ENCODE measurements at regions not wholly inside any gene's neighbourhood (a gene's known extent, or its start where the extent isn't known, plus 50 kb on each side); places are given as distances from the start of the nearest gene placed in this dataset.

DNA sequence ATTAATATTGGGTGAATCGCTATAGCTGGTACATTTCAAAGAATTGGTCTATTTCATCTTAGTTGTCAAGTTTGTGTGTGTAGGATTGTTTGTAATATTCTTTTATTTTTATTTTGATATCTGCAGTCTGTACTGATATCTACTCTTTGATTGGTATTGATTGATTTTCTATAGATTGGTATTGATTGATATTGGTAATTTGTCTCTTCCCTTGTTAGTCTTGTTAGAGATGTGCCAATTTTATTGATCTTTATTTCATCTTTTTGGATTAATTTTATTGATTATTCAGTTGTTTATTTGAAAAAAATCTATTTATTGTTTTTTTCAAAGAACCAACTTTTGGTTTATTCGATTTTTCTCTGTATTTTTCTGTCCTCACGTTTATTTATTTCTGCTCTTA, 61.4 kb downstream of the TM2D3 start:
- H3K9ac ChIP-seq (ENCODE audit: insufficient read length, low read depth): no peak overlapping the region
- no peaks in the 10 kb centered on the region for H3K36me3 ChIP-seq (ENCODE audit: insufficient read depth, insufficient read length, low read length)
- no peaks in the 10 kb centered on the region for H3K4me1 ChIP-seq (ENCODE audit: insufficient read depth, insufficient read length)
- no peak for TF ChIP-seq ZNF274 (IDR thresholded peaks at IDR 0.05; ENCODE audit: low read depth, low read length)
- no peak for TF ChIP-seq SUZ12 (IDR thresholded peaks at IDR 0.05; ENCODE audit: extremely low read depth, insufficient read depth, insufficient read length)
- no peak for TF ChIP-seq YY1 (IDR thresholded peaks at IDR 0.05; ENCODE audit: insufficient read depth, insufficient read length)
- H3K27me3 ChIP-seq (ENCODE audit: insufficient read depth, insufficient read length): no peaks in the 10 kb centered on the region
- H3K9me3 ChIP-seq (ENCODE audit: insufficient read depth, low read length): 0 out of 2 replicates have a peak, but pooled peaks cover 7% of the 10 kb centered on the region
- no peak for DNase-seq (ENCODE audit: low read depth, low spot score)
- H3K4me3 ChIP-seq (ENCODE audit: insufficient read length, low read depth): no peak overlapping the region

DNA sequence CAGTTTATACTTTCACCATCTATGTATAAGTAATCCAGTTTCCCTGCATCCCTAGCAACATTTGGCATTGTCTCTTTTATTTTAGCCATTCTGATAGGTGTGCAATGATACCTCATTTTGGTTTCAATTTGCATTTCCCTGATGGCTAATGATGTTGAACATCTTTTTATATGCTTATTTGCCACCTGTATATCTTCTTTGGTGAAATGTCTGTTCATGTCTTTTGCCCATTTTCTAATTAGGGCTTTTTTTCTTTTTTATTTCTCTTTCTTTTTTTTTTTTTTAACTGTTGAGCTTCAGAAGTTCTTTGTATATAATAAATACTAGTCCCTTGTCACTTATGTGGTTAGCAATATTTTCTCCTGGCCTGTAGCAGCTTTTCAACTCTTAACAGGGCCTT, 68.9 kb downstream of the TM2D3 start:
- Histone ChIP-seq H3K4me1 (ENCODE audit: insufficient read depth, insufficient read length) (no peaks in the 10 kb centered on the region), H3K36me3 (ENCODE audit: insufficient read depth, insufficient read length, low read length) (no peaks in the 10 kb centered on the region), H3K4me3 (ENCODE audit: insufficient read length, low read depth) (no peak overlapping the region), H3K27me3 (ENCODE audit: insufficient read depth, insufficient read length) (peaks cover 4% of the 10 kb centered on the region), H3K9ac (ENCODE audit: insufficient read length, low read depth) (no peak overlapping the region), H3K9me3 (ENCODE audit: insufficient read depth, low read length) (no peaks in the 10 kb centered on the region)
- DNase-seq (ENCODE audit: low read depth, low spot score): no peak
- TF ChIP-seq YY1 (IDR thresholded peaks at IDR 0.05; ENCODE audit: insufficient read depth, insufficient read length) (no peak), ZNF274 (IDR thresholded peaks at IDR 0.05; ENCODE audit: low read depth, low read length) (no peak), SUZ12 (IDR thresholded peaks at IDR 0.05; ENCODE audit: extremely low read depth, insufficient read depth, insufficient read length) (no peak)

DNA sequence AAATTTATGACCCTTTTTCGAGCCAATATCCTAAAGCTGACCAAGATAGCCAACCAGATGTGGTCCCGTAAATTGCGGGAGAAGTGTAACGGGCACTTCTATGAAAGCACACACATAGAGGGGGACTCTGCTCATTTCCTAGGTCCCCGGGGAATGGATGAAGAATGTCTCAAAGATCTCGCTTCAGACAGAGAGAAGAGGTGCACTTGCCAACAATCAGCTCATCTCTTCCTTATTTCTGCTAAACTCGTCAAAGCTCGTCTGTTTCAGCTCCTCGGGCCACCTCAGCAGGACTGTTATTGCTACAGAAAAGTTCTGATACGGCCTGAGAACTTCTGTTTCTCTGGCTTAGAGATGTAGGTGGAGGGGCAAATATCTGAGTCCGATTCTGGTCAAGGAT, 71.8 kb downstream of the TM2D3 start:
- H3K27me3 ChIP-seq (ENCODE audit: insufficient read depth, insufficient read length): peaks cover 7% of the 10 kb centered on the region
- H3K36me3 ChIP-seq (ENCODE audit: insufficient read depth, insufficient read length, low read length): no peaks in the 10 kb centered on the region
- H3K4me3 ChIP-seq (ENCODE audit: insufficient read length, low read depth): no peak overlapping the region
- no peaks in the 10 kb centered on the region for H3K4me1 ChIP-seq (ENCODE audit: insufficient read depth, insufficient read length)
- H3K9me3 ChIP-seq (ENCODE audit: insufficient read depth, low read length): no peaks in the 10 kb centered on the region; the same call in 1 of the 2 replicates
- no peak for DNase-seq (ENCODE audit: low read depth, low spot score)
- no peak overlapping the region for H3K9ac ChIP-seq (ENCODE audit: insufficient read length, low read depth)
- no peak for TF ChIP-seq SUZ12 (IDR thresholded peaks at IDR 0.05; ENCODE audit: extremely low read depth, insufficient read depth, insufficient read length)
- no peak for TF ChIP-seq YY1 (IDR thresholded peaks at IDR 0.05; ENCODE audit: insufficient read depth, insufficient read length)
- TF ChIP-seq ZNF274 (IDR thresholded peaks at IDR 0.05; ENCODE audit: low read depth, low read length): no peak

DNA sequence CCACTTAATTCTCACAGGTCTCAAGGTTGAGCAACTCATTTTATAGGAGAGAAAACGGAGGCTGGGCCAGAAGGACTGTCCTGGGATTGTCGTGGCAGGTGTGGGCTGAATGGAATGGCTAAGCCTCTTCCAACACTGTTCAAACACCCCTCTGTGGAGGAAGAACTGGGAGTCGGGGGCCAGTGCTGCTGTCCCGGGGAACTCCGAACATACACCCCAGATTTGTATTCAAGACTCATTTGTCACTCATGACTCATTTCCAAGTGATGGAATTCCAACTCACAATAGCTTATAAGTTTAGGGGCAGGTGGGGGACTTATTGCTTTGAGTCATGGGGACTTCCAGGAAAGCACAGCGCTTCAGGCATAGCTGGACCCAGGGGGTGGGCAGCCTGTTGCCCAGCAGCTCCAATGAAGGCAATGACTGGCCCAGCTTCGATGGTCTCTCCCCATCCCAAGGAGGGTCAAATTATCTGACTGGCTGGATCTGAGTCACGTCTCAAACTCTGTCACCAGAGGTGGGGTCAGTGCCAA, 72.5 kb downstream of the TM2D3 start:
- TF ChIP-seq YY1 (IDR thresholded peaks at IDR 0.05; ENCODE audit: insufficient read depth, insufficient read length) (no peak), SUZ12 (IDR thresholded peaks at IDR 0.05; ENCODE audit: extremely low read depth, insufficient read depth, insufficient read length) (no peak), ZNF274 (IDR thresholded peaks at IDR 0.05; ENCODE audit: low read depth, low read length) (no peak)
- Histone ChIP-seq H3K4me3 (ENCODE audit: insufficient read length, low read depth) (no peak overlapping the region), H3K9me3 (ENCODE audit: insufficient read depth, low read length) (no peaks in the 10 kb centered on the region; the same call in 1 of the 2 replicates), H3K27me3 (ENCODE audit: insufficient read depth, insufficient read length) (peaks cover 7% of the 10 kb centered on the region), H3K9ac (ENCODE audit: insufficient read length, low read depth) (no peak overlapping the region), H3K36me3 (ENCODE audit: insufficient read depth, insufficient read length, low read length) (no peaks in the 10 kb centered on the region), H3K4me1 (ENCODE audit: insufficient read depth, insufficient read length) (no peaks in the 10 kb centered on the region)
- DNase-seq (ENCODE audit: low read depth, low spot score): no peak

DNA sequence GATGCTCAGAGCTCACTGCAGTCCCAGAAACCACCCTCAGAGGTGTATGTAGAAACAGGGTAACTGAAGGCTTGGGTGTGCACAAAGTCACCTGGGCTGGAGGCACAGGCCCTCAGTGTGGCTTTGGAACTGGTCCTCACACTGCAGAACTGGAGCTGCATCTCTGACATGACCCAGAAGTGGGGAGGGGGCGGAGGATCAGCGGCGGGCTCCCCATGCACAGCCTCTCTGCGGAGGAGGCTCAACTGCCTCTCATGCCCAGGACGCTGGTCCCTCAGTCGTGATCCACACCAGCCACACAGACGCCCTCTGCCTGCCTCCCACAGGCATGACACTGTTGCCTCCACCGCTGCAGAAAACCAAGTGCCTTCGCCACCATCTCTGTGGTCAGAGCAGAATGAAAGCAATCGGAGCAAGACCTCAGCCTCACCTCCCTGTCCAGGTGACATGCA, 73.7 kb downstream of the TM2D3 start:
- H3K4me1 ChIP-seq (ENCODE audit: insufficient read depth, insufficient read length): no peaks in the 10 kb centered on the region
- no peak overlapping the region for H3K4me3 ChIP-seq (ENCODE audit: insufficient read length, low read depth)
- no peak overlapping the region for H3K9ac ChIP-seq (ENCODE audit: insufficient read length, low read depth)
- peak; percentile 28 for DNase-seq (ENCODE audit: low read depth, low spot score)
- H3K36me3 ChIP-seq (ENCODE audit: insufficient read depth, insufficient read length, low read length): no peaks in the 10 kb centered on the region
- no peaks in the 10 kb centered on the region; the same call in 1 of the 2 replicates for H3K9me3 ChIP-seq (ENCODE audit: insufficient read depth, low read length)
- TF ChIP-seq YY1 (IDR thresholded peaks at IDR 0.05; ENCODE audit: insufficient read depth, insufficient read length) (no peak), ZNF274 (IDR thresholded peaks at IDR 0.05; ENCODE audit: low read depth, low read length) (no peak), SUZ12 (IDR thresholded peaks at IDR 0.05; ENCODE audit: extremely low read depth, insufficient read depth, insufficient read length) (no peak)
- H3K27me3 ChIP-seq (ENCODE audit: insufficient read depth, insufficient read length): peaks cover 7% of the 10 kb centered on the region

DNA sequence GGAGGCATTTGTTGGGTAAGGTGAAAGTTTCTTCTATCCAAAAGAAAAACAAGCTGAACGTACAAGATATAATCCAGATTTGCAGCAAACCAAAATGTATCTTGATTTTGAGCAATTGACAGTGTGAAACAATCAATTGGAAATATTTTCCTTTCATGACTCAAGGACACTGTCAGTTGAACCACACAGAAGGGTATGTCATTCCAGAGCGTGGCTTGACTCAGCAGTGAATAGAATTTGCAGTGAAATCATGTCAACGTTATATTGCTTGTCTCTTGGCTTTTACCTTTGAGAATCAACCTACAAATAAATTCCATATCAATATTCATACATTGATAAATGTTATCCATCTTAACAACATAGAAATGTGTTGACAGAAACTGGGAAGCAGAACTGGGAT, 78.2 kb downstream of the TM2D3 start:
- no peaks in the 10 kb centered on the region for H3K4me1 ChIP-seq (ENCODE audit: insufficient read depth, insufficient read length)
- H3K27me3 ChIP-seq (ENCODE audit: insufficient read depth, insufficient read length): peaks cover 5% of the 10 kb centered on the region
- H3K9ac ChIP-seq (ENCODE audit: insufficient read length, low read depth): no peak overlapping the region
- no peaks in the 10 kb centered on the region; the same call in 1 of the 2 replicates for H3K9me3 ChIP-seq (ENCODE audit: insufficient read depth, low read length)
- TF ChIP-seq ZNF274 (IDR thresholded peaks at IDR 0.05; ENCODE audit: low read depth, low read length) (no peak), YY1 (IDR thresholded peaks at IDR 0.05; ENCODE audit: insufficient read depth, insufficient read length) (no peak), SUZ12 (IDR thresholded peaks at IDR 0.05; ENCODE audit: extremely low read depth, insufficient read depth, insufficient read length) (no peak)
- no peak for DNase-seq (ENCODE audit: low read depth, low spot score)
- H3K36me3 ChIP-seq (ENCODE audit: insufficient read depth, insufficient read length, low read length): no peaks in the 10 kb centered on the region
- no peak overlapping the region for H3K4me3 ChIP-seq (ENCODE audit: insufficient read length, low read depth)

DNA sequence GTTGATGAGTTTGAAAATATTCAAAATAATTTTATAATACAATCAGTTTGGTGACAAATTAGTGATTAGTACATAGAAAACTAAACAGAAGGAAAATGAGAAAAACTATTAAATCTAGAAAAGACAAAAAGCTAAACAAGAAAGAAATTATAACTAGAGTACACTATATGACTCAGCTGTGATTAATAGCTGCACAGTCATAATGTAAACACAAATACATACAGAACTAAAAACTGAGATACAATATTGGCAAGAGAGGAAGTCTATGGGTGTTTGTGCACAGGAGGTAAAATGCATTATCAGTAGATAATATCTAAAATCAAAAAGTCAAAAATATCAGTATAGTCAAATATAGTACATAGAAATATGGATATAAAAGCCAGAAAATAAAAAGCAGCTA, 80.7 kb upstream of the PCSK6 start:
- H3K27me3 ChIP-seq (ENCODE audit: insufficient read depth, insufficient read length): no peaks in the 10 kb centered on the region
- H3K4me3 ChIP-seq (ENCODE audit: insufficient read length, low read depth): no peak overlapping the region
- no peak for DNase-seq (ENCODE audit: low read depth, low spot score)
- no peaks in the 10 kb centered on the region for H3K4me1 ChIP-seq (ENCODE audit: insufficient read depth, insufficient read length)
- no peaks in the 10 kb centered on the region for H3K36me3 ChIP-seq (ENCODE audit: insufficient read depth, insufficient read length, low read length)
- TF ChIP-seq YY1 (IDR thresholded peaks at IDR 0.05; ENCODE audit: insufficient read depth, insufficient read length) (no peak), ZNF274 (IDR thresholded peaks at IDR 0.05; ENCODE audit: low read depth, low read length) (no peak), SUZ12 (IDR thresholded peaks at IDR 0.05; ENCODE audit: extremely low read depth, insufficient read depth, insufficient read length) (no peak)
- no peaks in the 10 kb centered on the region for H3K9me3 ChIP-seq (ENCODE audit: insufficient read depth, low read length)
- H3K9ac ChIP-seq (ENCODE audit: insufficient read length, low read depth): no peak overlapping the region
